GM12874 (cell line): ENCODE measurements at regions not wholly inside any gene's neighbourhood (a gene's known extent, or its start where the extent isn't known, plus 50 kb on each side); places are given as distances from the start of the nearest gene placed in this dataset.

Experiments used
- CTCF ChIP-seq: IDR thresholded peaks from 2 replicates; pipeline ENCODE4 v1.5.1; 2011; ENCODE audit warnings: low read depth, mild to moderate bottlenecking, control low read depth, low read length, moderate library complexity; ENCODE audit not compliant: insufficient read depth

DNA sequence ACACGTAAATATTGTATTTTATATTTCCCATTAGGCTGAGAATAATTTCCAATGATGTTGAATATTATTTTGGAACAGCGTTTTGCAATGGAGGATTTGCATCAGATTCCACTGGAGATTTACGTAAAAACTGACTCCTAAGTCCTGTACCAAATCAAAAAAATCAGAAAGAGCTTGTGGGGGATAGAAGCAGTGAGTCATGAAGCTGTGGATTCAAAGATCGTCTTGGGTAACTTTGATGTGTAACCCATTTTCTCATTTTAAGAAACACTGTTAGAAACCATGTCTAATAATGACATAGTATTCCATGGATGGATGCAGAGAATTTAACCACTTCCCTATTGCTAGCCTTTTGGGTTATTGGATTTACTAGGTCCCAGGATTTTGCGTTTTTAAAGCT, 158.6 kb downstream of the INHBA start:
- no peak for TF ChIP-seq CTCF

DNA sequence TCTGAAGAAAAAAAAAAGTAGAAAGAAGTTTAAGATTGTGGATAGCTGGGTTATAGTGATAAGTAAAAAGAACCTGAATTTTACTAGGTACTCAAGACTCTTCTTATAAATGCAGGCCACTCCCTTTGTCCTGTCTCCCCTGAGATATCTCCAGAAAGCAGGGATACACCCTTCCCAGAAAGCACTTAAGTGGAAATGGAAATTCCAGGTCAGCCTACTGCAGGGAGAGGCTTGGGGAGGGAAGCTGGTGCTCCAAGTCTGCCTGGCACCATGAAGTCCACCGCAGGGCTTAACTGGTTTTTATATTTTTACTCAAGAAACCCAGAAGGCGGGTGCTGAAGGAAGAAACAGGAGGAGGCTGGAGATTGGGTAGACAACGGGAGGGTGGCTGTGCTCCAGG, 162.3 kb downstream of the INHBA start:
- TF ChIP-seq CTCF, result no peak

- TF ChIP-seq CTCF, result no peak
These were observed 163.8 kb downstream of the INHBA start for GRCh38 chr7:41538810-41539724.

DNA sequence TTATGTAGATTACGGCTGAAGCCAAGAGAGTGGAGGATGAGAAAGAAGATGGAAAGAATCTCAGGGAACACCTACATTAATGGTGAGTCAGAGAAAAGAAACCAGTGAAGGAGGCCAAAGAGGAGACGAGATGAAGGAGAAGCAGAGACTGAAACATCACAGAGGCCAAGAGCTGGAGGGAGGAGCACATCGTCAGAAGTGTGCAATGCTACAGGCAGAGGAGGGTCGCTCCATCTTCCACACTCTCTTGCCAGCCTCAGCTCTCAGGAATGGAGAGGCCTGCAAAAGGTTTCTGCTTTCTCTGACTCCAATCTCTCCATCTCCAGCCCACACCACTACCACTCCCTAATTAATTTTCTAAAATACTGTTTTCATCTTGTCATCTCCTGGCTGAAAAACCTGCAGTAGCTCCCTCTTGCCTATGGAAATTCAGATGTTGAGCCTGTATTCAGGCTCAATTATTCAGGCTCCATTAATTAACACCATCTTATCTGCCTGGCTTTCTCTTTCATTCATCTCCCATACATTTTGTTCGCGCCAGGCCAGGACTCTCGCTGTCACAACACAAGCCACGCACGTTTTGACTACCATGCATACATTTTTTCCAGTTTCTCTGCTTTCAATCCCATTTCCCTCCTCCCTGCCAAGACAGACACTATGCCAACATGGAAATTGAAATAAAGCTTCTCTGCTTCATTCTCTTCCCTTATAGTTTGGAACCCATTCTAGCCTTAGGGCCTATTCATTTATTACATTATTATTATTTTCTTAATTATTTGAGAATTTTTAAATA, 165.8 kb downstream of the INHBA start:
- TF ChIP-seq CTCF, result no peak

DNA sequence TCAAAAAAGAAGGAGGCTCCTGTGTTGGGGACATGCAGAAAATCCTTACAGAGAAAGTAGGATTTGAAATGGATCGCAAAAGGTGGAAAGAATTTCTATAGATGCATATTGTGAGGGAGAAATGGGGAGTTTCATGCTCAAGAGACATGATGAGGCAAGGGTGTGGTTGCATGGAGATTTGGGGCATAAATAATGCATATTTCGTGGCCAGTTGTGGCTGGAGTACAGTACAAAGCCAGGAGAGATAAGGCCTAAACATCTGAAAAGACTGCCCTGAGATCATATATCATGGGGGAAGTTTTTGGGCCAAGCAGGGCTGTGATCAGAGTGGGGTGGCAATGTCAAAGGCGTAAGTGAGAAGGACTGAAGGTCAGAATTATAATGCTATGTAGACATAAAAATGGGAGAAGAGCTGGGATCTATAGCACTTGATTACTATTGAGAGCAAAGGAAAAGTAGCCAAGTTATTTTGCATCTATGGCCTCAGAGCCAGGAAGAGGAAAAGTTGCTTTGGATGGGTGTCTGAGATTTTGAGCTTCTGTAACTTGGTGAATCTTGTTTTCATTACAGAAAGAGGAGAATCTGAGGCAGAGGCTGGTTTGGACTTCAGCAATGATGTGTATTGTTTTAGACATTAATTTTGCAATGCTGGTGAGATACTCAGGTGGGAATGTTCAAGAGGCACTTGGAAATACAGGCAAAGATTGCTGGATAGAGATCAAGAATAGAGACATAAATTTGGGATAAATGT, 166.6 kb downstream of the INHBA start:
- no peak for TF ChIP-seq CTCF

- no peak for TF ChIP-seq CTCF
These were observed 173.1 kb downstream of the INHBA start for GRCh38 chr7:41529831-41530230.

- no peak for TF ChIP-seq CTCF
These were observed 178.0 kb downstream of the INHBA start for GRCh38 chr7:41524876-41525275.
